Neural crest cell (in vitro differentiated cells): ENCODE measurements at regions not wholly inside any gene's neighbourhood (a gene's known extent, or its start where the extent isn't known, plus 50 kb on each side); places are given as distances from the start of the nearest gene placed in this dataset.

Experiments
- DNase-seq: peaks from one replicate; pipeline ENCODE4 v3.0.0; 2021; ENCODE audit warnings: low read depth, mixed read lengths, low spot score
- H3K27ac Mint-ChIP-seq: one replicate; pipeline ENCODE4 v1.8.0; 2021; ENCODE audit warnings: mild to moderate bottlenecking, mixed read lengths; ENCODE audit not compliant: unreplicated experiment
- H3K27me3 Mint-ChIP-seq: 2 replicates; pipeline ENCODE4 v1.8.0; 2021; ENCODE audit warnings: low read depth, mild to moderate bottlenecking, mixed read lengths
- H3K36me3 Mint-ChIP-seq: 2 replicates; pipeline ENCODE4 v1.8.0; 2021; ENCODE audit warnings: low read depth, mild to moderate bottlenecking, mixed read lengths
- H3K4me1 Mint-ChIP-seq: 2 replicates; pipeline ENCODE4 v1.8.0; 2021; ENCODE audit warnings: mixed read lengths
- H3K4me3 Mint-ChIP-seq: one replicate; pipeline ENCODE4 v1.8.0; 2021; ENCODE audit warnings: mild to moderate bottlenecking, mixed read lengths
- H3K9me3 Mint-ChIP-seq: 2 replicates; pipeline ENCODE4 v1.8.0; 2021; ENCODE audit warnings: mixed read lengths
- CTCF ChIP-seq: fragments of 200-600 bp; sonication (generic); conservative IDR thresholded peaks from 2 replicates; pipeline ENCODE4 v1.5.0; 2021; ENCODE audit warnings: antibody characterized with exemption, mild to moderate bottlenecking

- peaks cover 43% of the 10 kb centered on the region for H3K27me3 Mint-ChIP-seq
- H3K4me3 Mint-ChIP-seq: no peak overlapping the region
- TF ChIP-seq CTCF: no peak
- H3K27ac Mint-ChIP-seq: no peak overlapping the region
- peaks cover 11% of the 10 kb centered on the region for H3K9me3 Mint-ChIP-seq
- H3K4me1 Mint-ChIP-seq: no peaks in the 10 kb centered on the region
- DNase-seq: no peak
- H3K36me3 Mint-ChIP-seq: no peaks in the 10 kb centered on the region
Measured at GRCh38 chr14:23804817-23805216, 148.8 kb upstream of the DHRS4 start.

DNA sequence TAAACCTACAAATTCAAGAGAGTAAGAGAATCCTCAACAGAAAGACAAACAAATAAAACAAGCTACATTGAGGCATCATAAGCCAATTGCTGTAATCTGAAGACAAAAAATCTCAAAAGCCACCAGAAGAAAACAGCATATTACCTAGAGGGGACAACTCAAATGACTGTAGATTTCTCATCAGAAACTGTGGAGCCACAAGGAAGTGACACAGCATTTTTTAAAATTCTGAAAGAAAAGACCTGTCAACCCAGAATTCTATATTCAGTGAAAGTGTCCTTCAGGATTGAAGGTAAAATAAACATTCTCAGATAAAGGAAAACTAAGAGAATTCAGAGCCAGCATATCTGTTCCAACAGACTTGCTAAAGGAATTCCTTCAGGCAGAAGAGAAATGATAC lies 147.8 kb upstream of the DHRS4 start:
- H3K9me3 Mint-ChIP-seq: peaks cover 11% of the 10 kb centered on the region
- H3K4me3 Mint-ChIP-seq: no peak overlapping the region
- no peak overlapping the region for H3K27ac Mint-ChIP-seq
- H3K36me3 Mint-ChIP-seq: no peaks in the 10 kb centered on the region
- H3K27me3 Mint-ChIP-seq: peaks cover 42% of the 10 kb centered on the region
- no peaks in the 10 kb centered on the region for H3K4me1 Mint-ChIP-seq
- TF ChIP-seq CTCF: no peak
- no peak for DNase-seq

GRCh38 chr14:23814527-23815256 lies 138.9 kb upstream of the DHRS4 start:
- TF ChIP-seq CTCF: no peak
- Mint-ChIP-seq H3K9me3 (peaks cover 10% of the 10 kb centered on the region), H3K4me1 (no peaks in the 10 kb centered on the region), H3K27me3 (peaks cover 29% of the 10 kb centered on the region), H3K27ac (no peak overlapping the region), H3K36me3 (no peaks in the 10 kb centered on the region), H3K4me3 (no peak overlapping the region)
- no peak for DNase-seq

GRCh38 chr14:23816371-23816770 lies 137.2 kb upstream of the DHRS4 start:
- no peak for DNase-seq
- H3K27me3 Mint-ChIP-seq: peaks cover 25% of the 10 kb centered on the region
- peaks cover 15% of the 10 kb centered on the region for H3K9me3 Mint-ChIP-seq
- TF ChIP-seq CTCF: no peak
- no peak overlapping the region for H3K27ac Mint-ChIP-seq
- H3K4me1 Mint-ChIP-seq: no peaks in the 10 kb centered on the region
- no peaks in the 10 kb centered on the region for H3K36me3 Mint-ChIP-seq
- no peak overlapping the region for H3K4me3 Mint-ChIP-seq

DNA sequence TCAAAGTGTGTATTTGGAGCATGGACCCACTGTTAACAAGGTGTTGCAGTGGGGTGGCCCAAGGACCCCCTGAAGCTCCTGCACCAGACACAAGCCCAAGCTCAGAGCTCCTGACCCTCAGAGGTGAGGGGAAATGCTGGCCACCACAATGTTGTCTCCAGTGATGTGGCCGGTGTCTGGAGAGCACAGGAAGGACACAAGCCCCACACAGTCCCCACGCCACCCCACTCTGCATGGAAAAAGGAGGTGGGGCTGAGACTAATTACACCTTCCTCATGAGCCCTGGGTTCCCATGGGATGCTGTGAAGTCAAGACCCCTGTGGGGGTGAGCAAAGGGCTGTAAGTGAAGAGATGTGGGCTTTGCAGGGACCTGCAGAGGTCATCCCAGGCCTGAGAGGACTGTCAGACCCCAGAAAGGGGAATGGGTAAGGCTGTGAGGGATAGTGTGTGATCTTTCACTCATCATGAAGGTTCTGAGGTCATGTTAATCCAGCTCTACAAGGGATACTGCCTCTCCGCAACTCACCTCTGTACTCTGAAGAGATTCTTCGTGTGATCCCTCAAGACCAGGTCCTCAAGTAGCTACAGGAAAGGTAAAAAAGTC lies 136.3 kb upstream of the DHRS4 start:
- no peak for TF ChIP-seq CTCF
- peaks cover 15% of the 10 kb centered on the region for H3K9me3 Mint-ChIP-seq
- H3K36me3 Mint-ChIP-seq: no peaks in the 10 kb centered on the region
- no peak overlapping the region for H3K4me3 Mint-ChIP-seq
- peaks cover 30% of the 10 kb centered on the region for H3K27me3 Mint-ChIP-seq
- H3K4me1 Mint-ChIP-seq: no peaks in the 10 kb centered on the region
- H3K27ac Mint-ChIP-seq: no peak overlapping the region
- DNase-seq: no peak
